DND-41 (cell line): ENCODE measurements at regions not wholly inside any gene's neighbourhood (a gene's known extent, or its start where the extent isn't known, plus 50 kb on each side); places are given as distances from the start of the nearest gene placed in this dataset.

Experiments
- EZH2 ChIP-seq: IDR thresholded peaks from 3 replicates; pipeline ENCODE4 v1.6.1; 2012; ENCODE audit warnings: borderline replicate concordance, low read depth, mild to moderate bottlenecking, moderate library complexity, low read length, inconsistent platforms; ENCODE audit not compliant: severe bottlenecking
- TF ChIP-seq, protein P1 (sequence below): IDR thresholded peaks from 2 replicates; pipeline ENCODE4 v1.5.1; 2012; ENCODE audit warnings: borderline replicate concordance, low read length, moderate library complexity, mild to moderate bottlenecking; ENCODE audit not compliant: poor library complexity, severe bottlenecking; ENCODE audit errors: extremely low read depth

DNA sequence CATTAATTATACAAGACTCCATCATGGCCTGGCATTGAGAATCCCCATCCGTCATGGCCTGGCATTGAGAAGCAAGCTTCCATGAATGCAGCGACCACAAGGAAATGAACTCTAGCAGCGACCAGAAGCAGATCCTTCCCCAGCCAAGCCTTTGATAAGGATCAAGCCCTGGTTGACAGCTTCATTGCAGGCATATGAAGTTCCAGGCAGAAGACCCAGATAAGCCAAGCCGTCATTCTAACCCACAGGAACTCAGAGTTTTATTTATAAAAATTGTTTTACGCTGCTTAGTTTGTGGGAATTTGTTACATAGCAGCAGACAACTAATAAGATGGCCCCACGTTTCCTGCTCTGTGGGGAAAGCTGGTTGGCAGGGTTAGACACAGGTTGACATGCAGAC lies 642.3 kb downstream of the GATA3 start:
- TF ChIP-seq, protein P1, sequence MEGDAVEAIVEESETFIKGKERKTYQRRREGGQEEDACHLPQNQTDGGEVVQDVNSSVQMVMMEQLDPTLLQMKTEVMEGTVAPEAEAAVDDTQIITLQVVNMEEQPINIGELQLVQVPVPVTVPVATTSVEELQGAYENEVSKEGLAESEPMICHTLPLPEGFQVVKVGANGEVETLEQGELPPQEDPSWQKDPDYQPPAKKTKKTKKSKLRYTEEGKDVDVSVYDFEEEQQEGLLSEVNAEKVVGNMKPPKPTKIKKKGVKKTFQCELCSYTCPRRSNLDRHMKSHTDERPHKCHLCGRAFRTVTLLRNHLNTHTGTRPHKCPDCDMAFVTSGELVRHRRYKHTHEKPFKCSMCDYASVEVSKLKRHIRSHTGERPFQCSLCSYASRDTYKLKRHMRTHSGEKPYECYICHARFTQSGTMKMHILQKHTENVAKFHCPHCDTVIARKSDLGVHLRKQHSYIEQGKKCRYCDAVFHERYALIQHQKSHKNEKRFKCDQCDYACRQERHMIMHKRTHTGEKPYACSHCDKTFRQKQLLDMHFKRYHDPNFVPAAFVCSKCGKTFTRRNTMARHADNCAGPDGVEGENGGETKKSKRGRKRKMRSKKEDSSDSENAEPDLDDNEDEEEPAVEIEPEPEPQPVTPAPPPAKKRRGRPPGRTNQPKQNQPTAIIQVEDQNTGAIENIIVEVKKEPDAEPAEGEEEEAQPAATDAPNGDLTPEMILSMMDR, result no peak
- no peak for TF ChIP-seq EZH2
